GM21723 (cell line): ENCODE measurements at regions not wholly inside any gene's neighbourhood (a gene's known extent, or its start where the extent isn't known, plus 50 kb on each side); places are given as distances from the start of the nearest gene placed in this dataset.

Experiments used
- ATAC-seq: cut with Tn5 transposase; IDR thresholded peaks from one replicate; pipeline ENCODE4 v1.9.1; 2021; ENCODE audit warnings: mild to moderate bottlenecking, moderate library complexity; ENCODE audit not compliant: unreplicated experiment

DNA sequence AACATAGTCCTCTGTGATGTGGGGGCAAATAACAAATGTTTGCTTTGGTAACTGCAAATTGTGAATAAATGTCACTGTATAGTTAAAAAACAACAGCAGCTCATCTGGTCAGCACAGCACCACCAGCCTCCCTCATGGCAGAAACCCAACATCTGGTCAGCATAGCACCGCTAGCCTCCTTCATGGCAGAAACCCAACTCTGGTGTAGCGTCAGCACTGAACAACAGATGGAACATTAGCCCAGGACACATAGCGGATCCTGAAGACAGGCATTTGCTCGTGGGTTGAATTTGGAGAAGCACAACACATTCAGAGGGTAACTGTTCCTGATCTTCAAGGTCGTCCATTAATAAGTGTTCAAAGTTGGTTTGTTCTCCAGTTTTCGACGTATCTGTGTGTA is 265.9 kb downstream of the DLL1 start:
- ATAC-seq = no peak

- no peak for ATAC-seq
Observed at GRCh38 chr6:170023620-170024521, 267.0 kb downstream of the DLL1 start.

- no peak for ATAC-seq
Observed at GRCh38 chr6:170022827-170023619, 267.9 kb downstream of the DLL1 start.

GRCh38 chr6:170022291-170022722 is 268.6 kb downstream of the DLL1 start:
- ATAC-seq = no peak

- no peak for ATAC-seq
Observed at GRCh38 chr6:170021579-170021978, 269.3 kb downstream of the DLL1 start.

GRCh38 chr6:170019818-170020583 is 268.6 kb downstream of the ERMARD start:
- ATAC-seq = no peak

GRCh38 chr6:170018936-170019817 is 267.8 kb downstream of the ERMARD start:
- no peak for ATAC-seq

- no peak for ATAC-seq
Observed at GRCh38 chr6:170018422-170018935, 267.1 kb downstream of the ERMARD start.

DNA sequence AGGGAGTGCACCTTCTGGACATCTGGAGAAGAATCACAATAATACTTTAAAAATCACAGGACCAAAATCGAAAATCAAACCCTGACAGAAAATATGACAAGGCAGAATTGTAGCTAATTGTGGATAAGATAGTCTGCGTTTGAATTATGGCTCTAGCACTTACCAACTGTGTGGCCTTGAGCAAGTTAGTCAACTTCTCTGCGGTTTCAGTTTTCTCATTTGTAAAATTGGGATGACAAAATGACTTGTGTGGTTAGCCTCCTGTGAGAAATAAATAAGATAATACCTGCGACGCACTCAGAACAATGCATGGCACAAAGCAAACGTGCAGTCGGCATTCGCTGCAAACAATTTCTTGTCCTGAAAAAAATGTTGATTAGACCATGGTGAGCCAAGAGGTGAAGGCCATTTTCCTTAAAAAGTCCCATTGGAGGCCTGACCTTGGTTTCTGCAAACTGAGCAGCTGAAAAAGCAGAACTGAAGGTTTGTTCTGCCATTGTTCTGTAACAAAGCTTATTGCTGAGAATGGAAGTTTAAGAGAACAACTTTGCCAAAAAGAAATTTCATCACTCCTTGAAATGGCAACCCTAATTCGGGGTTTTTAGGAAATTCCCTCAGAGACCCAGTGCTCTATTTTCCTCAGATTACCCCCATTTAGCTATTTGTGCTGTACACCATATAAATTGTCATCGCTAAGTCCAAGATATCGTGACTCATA is 266.3 kb downstream of the ERMARD start:
- ATAC-seq = no peak

GRCh38 chr6:170013815-170014214 is 262.4 kb downstream of the ERMARD start:
- no peak for ATAC-seq

DNA sequence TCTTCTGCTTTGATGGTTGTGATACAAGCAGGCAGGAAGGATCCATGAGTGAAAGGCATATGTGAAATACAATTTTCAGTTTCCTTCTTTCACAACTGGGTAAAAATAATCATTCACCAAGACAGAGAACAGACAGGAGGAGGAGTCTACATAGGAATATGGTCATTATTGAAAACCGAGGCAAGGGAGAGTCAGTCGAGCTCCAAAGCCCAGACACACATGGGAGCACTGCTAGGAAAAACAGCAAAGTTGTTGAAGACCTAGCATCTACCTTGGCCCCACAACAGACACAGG is 260.6 kb downstream of the ERMARD start:
- no peak for ATAC-seq

DNA sequence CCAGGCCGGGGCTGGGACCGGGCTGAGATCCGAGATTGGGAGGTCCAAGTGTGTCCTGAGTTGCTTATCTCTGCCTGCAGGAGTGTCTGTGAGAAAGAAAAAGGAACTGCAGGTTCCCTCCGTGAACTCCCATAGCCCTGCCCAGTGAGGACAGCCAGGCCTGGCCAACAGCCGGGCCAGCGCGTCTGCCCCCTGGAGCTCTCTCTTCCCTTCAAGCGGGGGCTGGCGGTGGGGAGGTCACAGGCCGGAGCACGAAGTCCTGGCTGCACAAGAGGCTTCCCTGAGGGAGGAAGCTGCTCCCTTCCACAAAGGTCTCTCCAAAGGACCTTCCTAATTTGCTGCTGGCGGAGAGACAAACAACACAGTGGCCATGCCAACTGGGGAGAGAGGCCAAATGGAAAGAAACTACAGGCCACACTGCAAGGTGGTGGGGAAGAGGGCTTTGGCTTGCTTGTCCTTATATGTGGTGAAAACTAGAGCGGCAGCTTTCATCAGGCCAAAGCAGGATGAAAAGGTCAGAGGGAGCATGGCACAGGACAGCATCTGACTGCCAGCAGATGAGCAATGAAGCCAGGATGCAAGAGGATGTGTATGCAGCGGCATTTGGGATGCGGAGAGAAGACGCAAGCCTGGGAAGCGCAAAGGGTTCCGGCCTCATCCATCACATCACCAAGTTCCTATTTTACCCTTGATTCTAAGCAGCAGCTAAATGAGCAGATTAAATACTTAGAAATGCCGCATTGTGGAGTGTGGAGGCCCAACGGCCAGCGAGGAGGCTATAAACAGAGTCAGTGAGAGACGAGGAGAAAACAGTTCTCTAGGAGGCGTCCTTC is 260.0 kb downstream of the ERMARD start:
- no peak for ATAC-seq

DNA sequence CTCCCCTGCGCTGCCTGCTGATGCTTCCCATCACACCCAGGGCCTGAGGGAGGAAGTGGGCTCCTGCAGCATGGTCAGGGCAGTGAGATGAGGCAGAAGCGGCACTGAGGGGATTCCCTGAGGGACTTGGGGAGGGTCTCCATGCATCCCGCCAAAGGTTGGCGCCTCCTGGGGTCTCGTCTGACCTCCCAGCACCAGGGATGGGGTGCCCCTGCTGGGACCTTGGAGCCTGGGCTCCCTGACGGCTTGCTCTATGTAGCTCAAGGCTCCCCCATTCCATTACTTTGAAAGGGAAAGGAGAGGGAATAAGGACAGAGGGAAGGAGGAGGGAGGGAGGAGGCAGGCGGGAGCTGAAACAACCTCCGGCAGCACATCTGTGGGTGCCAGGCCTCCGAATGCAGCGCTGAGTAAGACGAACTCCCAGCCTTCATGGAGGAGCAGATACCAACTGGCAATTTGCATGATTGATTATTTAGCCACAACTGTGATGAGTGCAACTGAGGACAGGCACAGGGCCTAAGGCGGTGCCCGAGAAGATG is 259.3 kb downstream of the ERMARD start:
- no peak for ATAC-seq

- no peak for ATAC-seq
Observed at GRCh38 chr6:170008294-170008785, 256.9 kb downstream of the ERMARD start.

DNA sequence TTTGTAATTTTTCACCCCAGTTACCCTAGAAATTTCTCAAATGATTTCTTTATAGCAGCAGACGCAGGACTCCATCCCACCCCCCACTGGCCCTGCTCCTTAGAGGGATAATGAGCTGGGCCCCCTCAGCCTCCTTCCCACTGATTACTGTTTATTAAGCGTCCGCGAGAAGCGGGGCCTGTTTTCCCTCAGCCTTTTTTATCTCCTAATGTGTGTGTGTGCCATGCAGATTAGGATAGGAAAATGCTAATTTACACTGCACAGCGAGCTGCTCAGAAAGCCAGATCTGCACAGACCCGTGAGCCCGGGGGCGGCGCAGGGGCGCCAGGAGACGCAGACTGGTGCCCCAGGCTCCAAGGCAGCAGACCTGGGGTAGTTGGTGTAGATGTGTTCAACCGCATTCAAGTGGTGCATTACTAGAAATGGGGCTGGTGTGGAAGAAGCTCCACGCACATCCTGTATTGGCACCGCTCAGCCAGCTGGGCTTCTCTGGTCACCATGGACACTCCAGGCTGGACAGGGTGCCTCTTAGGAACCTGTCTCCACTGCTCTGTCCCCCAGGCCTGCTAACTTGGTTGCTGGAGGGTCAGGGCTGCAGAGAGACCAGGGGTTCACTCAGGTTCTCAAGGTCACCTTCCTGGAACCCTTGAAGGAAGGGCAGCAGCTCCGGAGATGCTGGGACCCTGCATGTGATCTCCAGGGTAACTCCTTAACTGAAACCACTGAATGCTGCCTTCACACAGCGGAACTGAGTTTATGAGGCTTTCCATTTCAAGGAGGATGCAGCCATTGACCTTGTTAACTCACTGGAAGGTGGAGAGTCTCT is 256.3 kb downstream of the ERMARD start:
- ATAC-seq = no peak

DNA sequence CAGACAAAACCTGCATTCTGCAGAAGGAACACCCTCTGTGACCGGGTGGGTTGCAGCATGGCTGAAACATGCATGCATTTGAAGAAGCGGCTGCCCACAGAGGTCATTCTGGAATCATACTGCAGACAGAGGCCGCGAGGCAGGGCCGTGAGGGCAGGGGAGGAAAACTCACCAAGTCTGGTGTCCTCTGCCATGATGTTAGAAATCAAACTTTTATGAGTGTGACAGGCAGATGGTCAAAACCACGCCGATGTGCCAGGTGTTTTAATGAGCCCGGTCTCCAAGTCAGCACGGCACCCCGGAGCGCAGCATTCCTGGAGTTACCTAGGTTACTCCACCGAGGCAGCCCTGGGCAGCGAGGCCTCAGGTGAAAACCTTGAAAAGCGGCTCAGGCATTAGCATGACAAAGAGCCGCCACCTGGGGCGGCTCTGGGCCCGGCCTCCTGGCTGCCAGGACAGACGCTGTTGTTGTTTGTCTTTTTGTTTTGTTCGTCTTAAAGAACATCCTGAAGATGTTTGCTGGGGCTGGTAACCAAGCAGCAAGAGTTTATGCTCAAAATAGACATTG is 255.6 kb downstream of the ERMARD start:
- ATAC-seq = no peak
